ENCODE measurements at regions not wholly inside any gene's neighbourhood (a gene's known extent, or its start where the extent isn't known, plus 50 kb on each side); places are given as distances from the start of the nearest gene placed in this dataset.

- no peak for TF ChIP-seq SP1 (IDR thresholded peaks at IDR 0.05; ENCODE audit: low read depth, low read length)
- no peak for TF ChIP-seq JUN (IDR thresholded peaks at IDR 0.05; ENCODE audit: low read depth, low read length)
- no peak for TF ChIP-seq POU5F1 (IDR thresholded peaks at IDR 0.05; ENCODE audit: low read depth, low read length)
- no peak for TF ChIP-seq POLR2AphosphoS5 (IDR thresholded peaks at IDR 0.05; ENCODE audit: low read depth, low read length)
- TF ChIP-seq SRF (IDR thresholded peaks at IDR 0.05; ENCODE audit: low read depth, low read length) = no peak
- TF ChIP-seq TEAD4 (IDR thresholded peaks at IDR 0.05; ENCODE audit: low read depth, low read length) = no peak
- no peak for TF ChIP-seq CREB1 (IDR thresholded peaks at IDR 0.05)
Observed at GRCh38 chr12:123065676-123066383, 85.1 kb downstream of the PITPNM2 start (continued).
